GM19025 (cell line): ENCODE measurements at regions not wholly inside any gene's neighbourhood (a gene's known extent, or its start where the extent isn't known, plus 50 kb on each side); places are given as distances from the start of the nearest gene placed in this dataset.
"Not testable (repeated sequence)": the region's sequence is repeated elsewhere in the genome, so short reads cannot be mapped to it uniquely, and the experiment has no call there.

Source experiments
- ATAC-seq: cut with Tn5 transposase; IDR thresholded peaks from one replicate; pipeline ENCODE4 v1.9.1; 2021; ENCODE audit warnings: mild to moderate bottlenecking, low read depth, moderate library complexity; ENCODE audit not compliant: unreplicated experiment

DNA sequence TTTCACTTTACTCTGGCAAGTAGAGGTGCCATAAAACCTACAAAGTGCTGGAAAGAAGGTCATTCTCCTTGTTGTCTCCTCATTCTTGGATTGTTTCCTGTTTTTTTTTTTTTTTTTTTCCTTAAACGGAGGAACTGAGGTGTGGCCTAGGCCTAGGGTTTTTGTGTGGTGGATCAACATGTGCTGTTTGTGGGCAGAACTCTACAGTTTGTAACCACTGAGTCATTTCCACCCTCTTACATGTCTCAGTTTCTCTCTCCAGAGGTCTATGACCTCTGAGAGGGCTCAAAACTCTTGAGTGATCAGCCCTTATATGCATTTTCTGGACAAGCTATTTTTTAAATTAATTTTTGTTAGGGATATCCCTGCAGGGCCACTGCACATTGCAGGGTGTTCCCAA lies 296.0 kb downstream of the PPP1R3A start:
- no peak for ATAC-seq

DNA sequence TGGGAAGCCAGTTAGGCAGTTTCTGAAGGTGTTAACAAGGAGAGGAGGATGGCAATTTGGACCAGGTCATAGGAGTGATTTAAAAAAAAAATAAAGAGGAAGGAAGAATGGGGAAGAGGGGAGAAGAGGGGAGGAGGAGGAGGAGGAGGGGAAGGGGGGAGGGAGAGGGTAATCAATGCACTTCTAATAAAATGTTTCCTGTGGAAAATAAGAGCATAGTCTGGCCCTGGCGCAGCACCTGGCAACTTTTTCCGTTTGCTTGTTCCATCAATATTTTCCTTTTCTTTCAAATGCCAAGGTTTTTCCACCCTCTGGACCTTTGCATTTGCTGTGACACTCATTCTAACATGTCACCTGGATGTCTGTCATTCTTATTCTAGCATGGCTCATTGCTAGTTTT lies 308.2 kb downstream of the PPP1R3A start:
- ATAC-seq: no peak

DNA sequence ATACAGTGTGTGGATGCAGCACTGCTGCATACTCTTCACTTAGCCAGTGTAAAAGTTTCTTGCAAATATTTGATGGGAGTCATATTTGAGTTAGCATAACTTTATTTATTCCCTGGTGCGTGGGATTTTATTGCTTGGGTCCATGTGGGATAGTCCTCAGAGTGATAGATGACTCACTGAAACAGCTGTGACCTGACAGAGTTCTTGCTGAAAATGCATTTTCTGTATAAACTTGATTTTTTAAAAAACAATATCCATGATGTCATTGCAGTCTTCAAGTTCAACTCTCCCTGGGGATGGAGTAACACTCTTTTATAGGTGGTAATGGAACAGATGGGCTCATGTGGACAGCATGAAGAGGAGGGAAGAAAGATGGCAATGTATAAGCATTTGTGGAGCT lies 310.0 kb downstream of the PPP1R3A start:
- no peak for ATAC-seq

DNA sequence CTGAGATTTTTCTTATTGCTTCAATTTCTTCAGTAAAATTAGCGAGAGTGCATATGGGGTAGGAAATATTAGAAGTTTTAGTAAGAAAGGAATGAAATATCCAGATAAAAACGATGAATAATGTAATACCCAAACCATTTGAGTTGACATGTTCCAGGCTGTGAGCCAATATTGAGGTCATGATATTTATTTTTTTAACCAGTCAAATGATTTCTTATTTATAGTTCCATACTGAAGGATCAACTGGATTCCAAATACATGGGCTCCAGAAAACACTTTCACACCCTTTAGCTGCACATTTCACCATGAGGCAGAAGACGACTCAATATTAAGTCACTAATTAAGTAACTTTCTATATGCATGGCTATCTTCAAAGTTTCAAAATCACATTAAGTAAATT lies 312.5 kb downstream of the PPP1R3A start:
- ATAC-seq: no peak

DNA sequence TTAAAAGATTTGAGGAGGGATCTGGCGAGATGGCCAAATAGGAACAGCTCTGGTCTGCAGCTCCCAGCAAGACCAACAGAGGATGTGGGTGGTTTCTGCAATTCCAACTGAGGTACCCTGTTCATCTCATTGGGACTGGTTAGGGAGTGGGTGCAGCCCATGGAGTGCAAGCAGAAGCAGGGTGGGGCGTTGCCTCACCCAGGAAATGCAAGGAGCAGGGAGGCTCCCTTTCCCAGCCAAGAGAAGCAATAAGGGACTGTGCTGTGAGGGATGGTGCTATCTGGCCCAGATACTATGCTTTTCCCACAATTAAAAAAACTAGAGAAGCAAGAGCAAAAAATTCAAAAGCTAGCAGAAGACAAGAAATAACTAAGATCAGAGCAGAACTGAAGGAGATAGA lies 318.4 kb downstream of the PPP1R3A start:
- not testable (repeated sequence) for ATAC-seq

DNA sequence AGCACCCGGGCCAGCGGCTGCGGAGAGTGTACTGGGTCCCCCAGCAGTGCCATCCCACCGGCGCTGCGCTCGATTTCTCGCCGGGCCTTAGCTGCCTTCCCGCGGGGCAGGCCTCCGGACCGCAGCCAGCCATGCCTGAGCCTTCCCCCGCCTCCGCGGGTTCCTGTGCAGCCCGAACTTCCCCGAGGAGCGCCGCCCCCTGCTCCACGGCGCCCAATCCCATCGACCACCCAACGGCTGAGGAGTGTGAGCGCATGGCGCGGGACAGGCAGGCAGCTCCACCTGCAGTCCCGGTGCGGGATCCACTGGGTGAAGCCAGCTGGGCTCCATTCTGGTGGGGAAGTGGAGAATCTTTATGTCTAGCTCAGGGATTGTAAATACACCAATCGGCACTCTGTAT lies 325.4 kb downstream of the PPP1R3A start:
- not testable (repeated sequence) for ATAC-seq

DNA sequence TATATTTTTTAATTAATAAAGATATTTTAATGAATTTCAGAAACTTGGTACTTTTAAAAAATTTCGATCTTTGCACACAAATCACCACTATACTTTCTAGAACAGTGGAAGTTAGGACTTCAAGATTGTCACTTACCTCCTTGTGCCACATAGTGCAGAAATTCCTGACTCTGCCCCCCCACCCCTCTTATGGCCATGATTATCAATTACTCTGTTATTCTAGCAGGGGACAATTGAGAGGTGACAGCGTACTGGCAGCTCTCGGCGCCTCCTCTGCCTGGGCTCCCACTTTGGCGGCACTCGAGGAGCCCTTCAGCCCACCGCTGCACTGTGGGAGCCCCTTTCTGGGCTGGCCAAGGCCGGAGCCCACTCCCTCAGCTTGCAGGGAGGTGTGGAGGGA lies 325.9 kb downstream of the PPP1R3A start:
- ATAC-seq: not testable (repeated sequence)

DNA sequence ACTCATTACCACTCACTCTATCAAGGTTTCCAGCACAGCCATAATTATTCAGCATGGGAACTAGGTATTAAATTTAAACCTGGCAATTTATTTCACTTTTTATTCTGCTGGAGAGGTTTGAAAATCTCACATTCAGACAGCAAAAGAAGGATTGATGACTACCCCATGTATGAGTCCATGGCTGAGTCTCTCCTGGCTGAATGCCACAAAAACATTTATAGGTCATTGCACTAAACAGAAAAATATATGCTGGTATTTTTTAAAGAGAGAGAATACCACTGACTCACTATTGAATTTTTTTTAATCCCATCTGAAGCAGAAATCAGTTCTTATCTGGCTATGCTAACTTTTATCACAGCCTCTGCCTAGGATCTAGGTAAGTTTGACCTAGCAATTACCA lies 336.3 kb downstream of the PPP1R3A start:
- ATAC-seq: no peak

DNA sequence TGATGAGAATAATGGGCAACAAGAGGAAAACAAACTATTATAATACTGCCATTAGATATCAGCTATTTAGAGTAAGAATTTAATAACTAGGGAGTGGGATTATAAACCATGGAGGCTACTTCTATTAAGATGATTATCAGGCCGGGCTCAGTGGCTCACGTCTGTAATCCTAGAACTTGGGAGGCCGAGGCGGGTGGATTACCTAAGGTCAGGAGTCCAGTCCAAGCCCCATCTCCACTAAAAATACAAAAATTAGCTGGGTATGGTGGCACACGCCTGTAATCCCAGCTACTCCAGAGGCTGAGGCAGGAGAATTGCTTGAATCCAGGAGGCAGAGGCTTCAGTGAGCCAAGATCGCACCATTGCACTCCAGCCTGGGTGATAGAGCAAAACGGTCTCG lies 355.6 kb downstream of the PPP1R3A start:
- ATAC-seq: not testable (repeated sequence)

DNA sequence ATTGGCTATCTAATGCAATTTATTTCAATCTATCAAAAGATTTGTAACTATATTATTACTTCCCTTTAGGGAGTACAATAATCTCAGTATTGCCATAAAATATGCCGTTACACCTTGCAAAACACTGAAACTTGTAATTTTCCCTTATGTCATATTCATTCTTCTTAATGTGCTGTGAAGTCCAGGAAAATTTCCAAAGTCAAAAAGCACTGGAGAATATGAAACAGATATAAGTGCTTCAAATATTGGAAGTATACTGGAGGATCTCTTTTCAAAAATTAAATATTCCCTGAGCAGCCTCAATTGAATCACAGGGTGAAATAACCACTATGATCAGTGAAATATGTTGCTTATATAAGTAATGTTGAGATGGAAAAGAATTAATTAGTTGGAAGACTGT lies 356.0 kb downstream of the PPP1R3A start:
- no peak for ATAC-seq

DNA sequence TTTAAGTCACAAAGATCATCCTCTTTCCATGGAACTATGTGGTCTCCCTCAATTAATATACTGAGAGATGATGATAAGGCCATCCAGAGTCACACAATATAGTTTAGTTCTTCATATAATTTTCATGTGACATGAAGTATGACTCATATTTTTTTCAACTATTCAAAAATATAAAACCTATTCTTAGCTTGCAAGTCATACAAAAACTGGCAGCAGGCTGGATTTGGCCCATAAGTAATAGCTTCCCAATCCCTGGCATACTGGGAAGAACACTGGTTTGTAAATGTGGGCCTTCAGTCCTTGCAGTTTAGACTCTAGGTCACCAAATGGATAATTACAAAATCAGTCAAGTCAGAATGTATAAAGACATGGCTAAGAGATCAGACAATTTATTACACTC lies 356.6 kb downstream of the PPP1R3A start:
- ATAC-seq: no peak

DNA sequence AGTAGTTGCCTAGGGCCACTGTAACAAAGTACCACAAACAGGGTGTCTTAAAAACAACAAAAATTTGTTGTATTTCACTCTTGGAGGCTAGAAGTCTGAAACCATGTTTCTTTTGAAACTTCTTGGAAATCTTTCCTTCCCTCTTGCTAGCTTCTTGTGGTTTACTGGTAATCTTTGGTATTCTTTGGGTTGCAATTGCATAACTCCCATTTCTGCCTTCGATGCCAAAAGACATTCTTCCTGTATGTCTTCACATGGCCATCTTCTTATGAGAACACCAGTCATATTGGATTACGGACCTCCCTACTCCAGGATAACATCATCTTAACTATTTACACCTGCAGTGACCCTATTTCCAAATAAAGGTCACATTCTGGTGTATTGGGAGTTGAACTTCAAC lies 357.4 kb downstream of the PPP1R3A start:
- no peak for ATAC-seq

DNA sequence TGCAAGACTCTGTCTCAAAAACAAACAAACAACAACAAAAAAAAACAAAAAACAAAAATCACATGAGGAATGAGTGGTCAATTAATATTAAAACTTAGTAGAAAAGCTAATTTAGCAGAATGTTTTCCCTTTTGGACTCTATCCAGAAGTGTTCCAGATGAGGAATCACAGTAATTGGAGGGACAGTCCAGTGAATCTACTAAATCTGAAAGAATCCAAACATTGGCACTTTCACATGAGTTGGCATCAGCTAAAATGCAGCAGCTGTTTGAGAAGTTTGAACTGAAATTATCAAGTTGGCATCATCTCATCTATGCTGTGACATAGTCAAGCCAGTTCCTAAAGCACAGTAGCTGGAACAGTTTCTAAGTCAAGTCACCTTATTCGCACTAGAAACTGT lies 367.8 kb downstream of the PPP1R3A start:
- no peak for ATAC-seq

DNA sequence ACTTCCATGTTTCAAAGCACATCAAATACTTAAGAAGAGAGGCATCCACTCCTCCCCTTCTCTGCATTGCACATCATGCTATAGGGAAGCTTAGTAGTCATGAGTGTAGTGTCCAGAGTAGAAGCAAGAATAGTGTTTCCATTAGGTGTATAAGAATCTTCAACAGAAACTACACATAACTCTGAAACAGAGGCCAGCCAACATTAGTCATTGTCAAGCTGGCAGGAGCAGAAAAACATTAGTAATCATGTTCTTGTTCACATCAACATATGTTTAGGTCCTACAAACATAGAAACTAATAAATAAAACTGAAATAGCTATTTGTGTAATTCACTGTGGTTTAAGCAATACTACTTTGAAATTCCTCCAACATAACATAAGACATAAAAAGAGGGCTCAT lies 370.2 kb downstream of the PPP1R3A start:
- no peak for ATAC-seq

DNA sequence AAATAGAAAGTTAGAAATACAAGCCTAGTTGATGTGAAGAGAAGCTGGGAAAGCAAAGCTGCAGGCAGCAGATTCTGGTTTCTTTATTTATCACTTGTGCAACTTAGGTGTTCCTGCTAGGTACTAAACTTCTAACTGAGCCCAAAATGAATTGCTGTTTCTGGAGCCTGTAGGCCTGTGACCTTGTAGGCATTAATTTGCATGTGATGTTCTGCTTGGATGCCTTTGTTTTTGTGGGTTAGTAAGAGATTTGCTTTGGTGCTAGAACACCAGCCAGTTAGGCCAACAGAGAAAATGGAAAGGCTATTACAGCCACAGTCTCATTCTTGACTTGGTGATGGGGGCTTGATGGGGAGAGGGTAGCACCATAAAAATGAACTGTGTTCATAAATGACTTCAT lies 370.7 kb downstream of the PPP1R3A start:
- ATAC-seq: no peak

DNA sequence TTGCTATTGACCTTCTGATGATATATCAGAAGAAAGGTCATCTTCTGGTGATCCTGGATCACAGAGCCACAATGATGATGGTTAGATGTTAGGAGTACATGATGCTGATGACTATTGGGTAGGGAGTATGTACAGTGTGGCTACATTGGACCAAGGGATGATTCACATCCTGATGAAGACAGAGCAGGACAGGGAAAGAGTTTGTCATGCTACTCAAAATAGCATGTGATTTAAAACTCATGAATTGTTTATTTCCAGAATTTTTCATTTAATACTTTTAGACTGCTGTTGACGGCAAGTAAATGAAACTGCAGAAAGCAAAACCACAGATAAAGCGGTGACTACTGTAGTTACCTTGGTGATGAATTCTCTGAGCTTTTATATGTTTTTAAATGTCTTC lies 397.3 kb downstream of the PPP1R3A start:
- no peak for ATAC-seq

DNA sequence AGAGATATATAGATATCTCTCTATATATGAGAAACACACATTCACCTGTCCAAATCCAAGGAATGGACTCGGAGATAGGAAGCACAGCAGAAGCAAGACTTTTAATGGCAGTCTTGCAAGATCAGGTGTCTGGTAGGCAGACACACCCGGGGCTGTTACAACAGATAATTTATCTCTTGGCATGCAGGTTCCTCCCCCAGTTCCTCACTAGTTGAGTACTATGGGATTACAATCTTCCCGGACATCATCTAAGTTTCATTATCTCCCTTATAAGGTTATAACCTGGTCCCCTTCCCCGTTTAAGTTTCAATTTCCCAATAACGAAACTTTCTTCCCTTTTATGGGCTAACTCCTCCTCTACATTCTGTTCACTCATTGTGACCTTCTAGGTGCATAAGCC lies 399.3 kb downstream of the PPP1R3A start:
- ATAC-seq: no peak

DNA sequence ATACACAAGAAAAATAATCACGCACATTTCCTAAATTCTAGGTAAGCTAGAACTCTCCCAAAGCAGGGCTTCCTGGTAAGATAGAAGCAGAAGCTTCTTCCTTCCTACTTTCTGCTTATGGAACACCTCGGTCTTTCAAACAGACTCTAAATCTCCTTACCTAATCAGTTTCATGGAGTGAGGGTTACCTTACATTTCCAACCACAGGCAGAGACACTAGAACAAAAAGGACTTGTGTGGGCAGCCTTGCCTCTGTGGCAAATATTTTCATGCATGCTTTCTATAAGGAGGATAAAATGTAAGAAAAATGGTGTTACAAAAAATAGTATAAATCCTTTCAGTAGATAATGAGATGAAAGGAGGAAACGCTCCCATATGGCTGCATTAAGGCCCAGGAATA lies 386.3 kb upstream of the SMIM30 start:
- ATAC-seq: no peak

DNA sequence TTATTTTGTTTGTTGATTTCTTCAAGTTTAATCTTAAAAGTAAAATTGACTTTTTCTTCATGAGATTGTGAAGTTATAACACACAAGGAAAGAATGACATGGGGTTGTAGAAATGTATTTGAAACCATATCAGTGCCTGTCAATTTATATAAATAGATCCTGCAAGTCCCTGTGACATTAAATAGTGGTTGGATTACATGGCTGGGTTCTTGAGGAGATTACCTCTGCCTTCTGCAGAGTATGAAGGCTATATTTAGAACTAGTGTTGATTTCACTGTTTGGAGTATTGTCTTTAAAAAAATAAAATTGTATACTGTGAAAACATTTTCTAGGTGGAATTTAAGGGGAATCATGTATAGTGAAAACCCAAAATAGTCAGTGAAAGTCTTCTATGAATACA lies 385.8 kb upstream of the SMIM30 start:
- ATAC-seq: no peak

DNA sequence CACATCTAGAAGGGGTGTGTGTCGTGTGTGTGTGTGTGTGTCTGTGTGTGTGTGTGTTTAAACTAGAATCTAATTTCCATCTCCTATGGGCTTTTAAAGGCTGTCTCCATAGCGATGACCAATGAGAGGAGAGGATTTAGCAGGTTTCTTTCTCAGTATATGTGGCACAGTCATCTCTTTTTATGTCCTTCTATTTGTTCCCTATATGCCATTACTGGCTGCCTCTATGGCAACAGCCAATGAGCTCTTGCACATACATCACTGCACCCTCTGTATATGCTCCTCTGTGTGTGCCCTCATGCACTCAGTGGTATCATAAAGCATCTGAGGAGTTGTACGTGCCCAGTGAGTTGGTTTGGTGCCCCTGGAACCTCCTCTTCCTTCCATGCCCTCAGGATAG lies 378.2 kb upstream of the SMIM30 start:
- not testable (repeated sequence) for ATAC-seq

DNA sequence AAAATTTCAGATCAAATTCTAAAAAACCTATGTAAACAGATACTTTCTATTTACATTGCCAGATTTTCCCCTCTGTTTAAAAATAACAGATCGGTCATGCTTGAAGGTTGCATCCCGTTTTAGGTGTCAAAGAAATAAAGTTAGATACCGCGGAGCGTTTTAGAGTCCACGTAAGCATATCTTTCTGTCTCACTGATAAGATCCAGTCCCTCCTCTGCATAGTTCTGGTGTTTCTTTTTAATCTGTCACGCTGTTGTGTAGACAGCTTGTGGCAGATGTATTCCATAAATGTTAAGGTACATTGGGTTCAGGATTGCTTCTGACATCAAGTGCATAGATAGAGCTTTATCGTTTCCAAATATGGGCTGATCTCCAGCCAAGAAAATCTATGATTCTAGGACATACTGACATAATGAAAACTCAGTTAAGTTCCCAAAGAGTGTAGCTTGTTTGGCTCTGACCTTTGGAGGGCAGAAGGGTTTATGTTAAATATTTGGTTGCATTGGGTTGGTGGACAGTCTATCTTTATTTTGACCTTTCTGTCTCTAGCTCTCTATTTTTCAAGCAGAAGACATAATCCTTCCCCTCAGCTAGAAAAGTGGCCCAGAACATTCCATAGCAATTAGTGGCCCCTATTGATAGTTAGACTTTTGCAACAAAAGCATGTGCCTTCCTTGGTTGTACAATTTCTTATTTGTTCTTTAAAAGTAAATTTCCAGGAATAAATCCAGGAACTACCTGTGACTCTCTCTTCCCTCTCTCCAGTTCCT lies 376.6 kb upstream of the SMIM30 start:
- ATAC-seq: not testable (repeated sequence)

DNA sequence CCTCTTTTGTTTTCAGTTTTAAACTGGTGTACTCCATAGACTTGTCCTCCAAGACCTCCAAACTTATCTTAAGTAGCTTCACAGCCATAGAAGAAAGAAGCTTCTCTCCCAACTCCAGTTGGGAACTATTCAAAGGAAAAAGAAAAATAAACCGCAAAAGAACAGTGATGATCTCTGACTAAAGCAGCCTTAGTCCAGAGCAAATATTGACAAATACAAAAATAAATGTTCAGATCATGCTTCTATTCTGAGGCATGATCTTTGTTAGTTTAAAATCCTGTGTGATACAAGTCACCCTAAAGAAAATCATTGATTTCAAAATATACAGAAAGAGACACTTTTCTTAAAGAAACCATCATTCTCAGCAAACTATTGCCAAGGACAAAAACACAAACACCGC lies 373.0 kb upstream of the SMIM30 start:
- no peak for ATAC-seq
